HUES6 (cell line): ENCODE measurements at regions not wholly inside any gene's neighbourhood (a gene's known extent, or its start where the extent isn't known, plus 50 kb on each side); places are given as distances from the start of the nearest gene placed in this dataset.
"Not testable (repeated sequence)": the region's sequence is repeated elsewhere in the genome, so short reads cannot be mapped to it uniquely, and the experiment has no call there.

Experiments used
- H3K27ac ChIP-seq: 2 replicates; pipeline ENCODE4 v1.7.0; 2013; ENCODE audit warnings: low read depth, mild to moderate bottlenecking, low read length, inconsistent platforms
- H3K27me3 ChIP-seq: 2 replicates; pipeline ENCODE4 v1.6.1; 2013; ENCODE audit warnings: low read length; ENCODE audit not compliant: control insufficient read depth, insufficient read depth
- H3K36me3 ChIP-seq: 2 replicates; pipeline ENCODE4 v1.6.1; 2013; ENCODE audit warnings: low read length; ENCODE audit not compliant: control insufficient read depth, insufficient read depth
- H3K4me1 ChIP-seq: 2 replicates; pipeline ENCODE4 v1.6.1; 2013; ENCODE audit warnings: low read length; ENCODE audit not compliant: control insufficient read depth, insufficient read depth
- H3K4me3 ChIP-seq: 2 replicates; pipeline ENCODE4 v1.5.1; 2013; ENCODE audit warnings: low read depth, low read length
- H3K9ac ChIP-seq: one replicate; pipeline ENCODE4 v1.6.1; 2013; ENCODE audit warnings: mild to moderate bottlenecking, low read length
- H3K9me3 ChIP-seq: 2 replicates; pipeline ENCODE4 v1.6.1; 2013; ENCODE audit warnings: low read depth, low read length; ENCODE audit not compliant: control insufficient read depth, insufficient read depth

- not testable (repeated sequence) for H3K9me3 ChIP-seq, H3K4me1 ChIP-seq, H3K27ac ChIP-seq, H3K36me3 ChIP-seq, H3K9ac ChIP-seq
- Histone ChIP-seq H3K4me3 (peak overlapping the region; percentile 44), H3K27me3 (peaks cover 48% of the 10 kb centered on the region)
Measured at GRCh38 chr6:57809454-57809853, 492.0 kb downstream of the PRIM2 start.

GRCh38 chr6:57813271-57814075 is 496.0 kb downstream of the PRIM2 start:
- not testable (repeated sequence) for H3K9ac ChIP-seq, H3K4me1 ChIP-seq, H3K9me3 ChIP-seq, H3K27ac ChIP-seq, H3K36me3 ChIP-seq
- peak overlapping the region; percentile 69 for H3K4me3 ChIP-seq
- H3K27me3 ChIP-seq: peaks cover 64% of the 10 kb centered on the region

- H3K4me3 ChIP-seq, H3K9ac ChIP-seq, H3K9me3 ChIP-seq, H3K4me1 ChIP-seq, H3K36me3 ChIP-seq, H3K27ac ChIP-seq: not testable (repeated sequence)
- H3K27me3 ChIP-seq: peaks cover 49% of the 10 kb centered on the region
Measured at GRCh38 chr6:57815826-57816225, 498.4 kb downstream of the PRIM2 start.

GRCh38 chr6:57821325-57821724 is 503.9 kb downstream of the PRIM2 start:
- H3K27ac ChIP-seq, H3K36me3 ChIP-seq, H3K4me1 ChIP-seq, H3K9me3 ChIP-seq, H3K9ac ChIP-seq: not testable (repeated sequence)
- Histone ChIP-seq H3K4me3 (peak overlapping the region; percentile 41), H3K27me3 (peaks cover 53% of the 10 kb centered on the region)

- Histone ChIP-seq H3K27me3 (peaks cover 50% of the 10 kb centered on the region), H3K4me3 (peak overlapping the region; percentile 47)
- H3K27ac ChIP-seq, H3K9ac ChIP-seq, H3K9me3 ChIP-seq, H3K36me3 ChIP-seq, H3K4me1 ChIP-seq: not testable (repeated sequence)
Measured at GRCh38 chr6:57822448-57822847, 505.0 kb downstream of the PRIM2 start.

- Histone ChIP-seq H3K27ac (no peak overlapping the region), H3K27me3 (peaks cover 45% of the 10 kb centered on the region), H3K4me3 (peak overlapping the region; percentile 47), H3K9ac (no peak overlapping the region), H3K36me3 (no peaks in the 10 kb centered on the region), H3K4me1 (no peaks in the 10 kb centered on the region), H3K9me3 (no peaks in the 10 kb centered on the region)
Measured at GRCh38 chr6:57822896-57823358, 505.5 kb downstream of the PRIM2 start.

- H3K9ac ChIP-seq: not testable (repeated sequence)
Measured at GRCh38 chr6:57837622-57838209, 520.3 kb downstream of the PRIM2 start.

GRCh38 chr6:57841551-57841950 is 524.1 kb downstream of the PRIM2 start:
- H3K4me1 ChIP-seq, H3K4me3 ChIP-seq, H3K9me3 ChIP-seq, H3K27ac ChIP-seq, H3K9ac ChIP-seq, H3K27me3 ChIP-seq, H3K36me3 ChIP-seq: not testable (repeated sequence)

More at GRCh38 chr6:57837622-57838209, 520.3 kb downstream of the PRIM2 start:
- not testable (repeated sequence) for H3K4me3 ChIP-seq, H3K27me3 ChIP-seq, H3K4me1 ChIP-seq, H3K9me3 ChIP-seq, H3K27ac ChIP-seq, H3K36me3 ChIP-seq

GRCh38 chr6:57853745-57854407 is 536.4 kb downstream of the PRIM2 start:
- H3K9ac ChIP-seq: not testable (repeated sequence)

GRCh38 chr6:57860481-57861315 is 543.3 kb downstream of the PRIM2 start:
- not testable (repeated sequence) for H3K4me1 ChIP-seq, H3K27me3 ChIP-seq

More at GRCh38 chr6:57853745-57854407, 536.4 kb downstream of the PRIM2 start:
- not testable (repeated sequence) for H3K36me3 ChIP-seq, H3K9me3 ChIP-seq, H3K4me1 ChIP-seq, H3K27ac ChIP-seq
- Histone ChIP-seq H3K27me3 (peaks cover 33% of the 10 kb centered on the region), H3K4me3 (peak overlapping the region; percentile 49)

More at GRCh38 chr6:57860481-57861315, 543.3 kb downstream of the PRIM2 start:
- not testable (repeated sequence) for H3K9ac ChIP-seq, H3K27ac ChIP-seq, H3K9me3 ChIP-seq, H3K4me3 ChIP-seq, H3K36me3 ChIP-seq
